Stimulated activated naive CD8-positive, alpha-beta T cell treated with anti-CD3 and anti-CD28 coated beads, Interleukin-15, Interleukin-2, amounts not matched to agents 100 ng/mL and 50 ng/mL, for 24 hours (primary cell): ENCODE measurements at regions not wholly inside any gene's neighbourhood (a gene's known extent, or its start where the extent isn't known, plus 50 kb on each side); places are given as distances from the start of the nearest gene placed in this dataset.
A peak's percentile ranks its signal among the peaks of the same experiment; 100 is the strongest.

Experiments used
- H3K27ac Mint-ChIP-seq: one replicate; pipeline ENCODE4 v1.8.0; 2021; ENCODE audit warnings: mild to moderate bottlenecking, mixed read lengths
- H3K27me3 Mint-ChIP-seq: one replicate; pipeline ENCODE4 v1.8.0; 2021; ENCODE audit warnings: mixed read lengths
- H3K36me3 Mint-ChIP-seq: one replicate; pipeline ENCODE4 v1.8.0; 2021; ENCODE audit warnings: low read depth, mixed read lengths
- H3K4me1 Mint-ChIP-seq: one replicate; pipeline ENCODE4 v1.8.0; 2021; ENCODE audit warnings: low read depth, mixed read lengths
- H3K4me3 Mint-ChIP-seq: one replicate; pipeline ENCODE4 v1.8.0; 2021; ENCODE audit warnings: mild to moderate bottlenecking, mixed read lengths
- H3K9me3 Mint-ChIP-seq: one replicate; pipeline ENCODE4 v1.8.0; 2021; ENCODE audit warnings: mixed read lengths

DNA sequence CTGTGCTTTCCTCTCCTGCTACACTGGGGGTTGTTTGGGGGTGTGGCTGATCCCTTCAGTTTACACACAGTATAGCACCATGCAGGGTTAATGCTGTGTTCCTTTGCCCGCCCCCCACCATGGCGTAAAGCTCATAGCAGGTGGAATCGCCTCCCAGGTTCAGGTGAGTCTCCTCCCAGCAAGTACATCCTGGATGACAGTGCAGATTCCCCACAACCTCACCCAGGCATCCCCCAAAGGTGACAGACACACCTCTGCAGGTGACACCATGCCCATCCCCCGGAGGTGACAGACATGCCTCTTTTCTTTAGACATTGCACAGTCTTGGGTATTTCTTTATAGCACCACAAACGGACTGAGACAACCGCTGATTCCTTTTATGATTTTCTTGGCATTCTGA lies 343.7 kb downstream of the BRD1 start:
- no peaks in the 10 kb centered on the region for H3K9me3 Mint-ChIP-seq

DNA sequence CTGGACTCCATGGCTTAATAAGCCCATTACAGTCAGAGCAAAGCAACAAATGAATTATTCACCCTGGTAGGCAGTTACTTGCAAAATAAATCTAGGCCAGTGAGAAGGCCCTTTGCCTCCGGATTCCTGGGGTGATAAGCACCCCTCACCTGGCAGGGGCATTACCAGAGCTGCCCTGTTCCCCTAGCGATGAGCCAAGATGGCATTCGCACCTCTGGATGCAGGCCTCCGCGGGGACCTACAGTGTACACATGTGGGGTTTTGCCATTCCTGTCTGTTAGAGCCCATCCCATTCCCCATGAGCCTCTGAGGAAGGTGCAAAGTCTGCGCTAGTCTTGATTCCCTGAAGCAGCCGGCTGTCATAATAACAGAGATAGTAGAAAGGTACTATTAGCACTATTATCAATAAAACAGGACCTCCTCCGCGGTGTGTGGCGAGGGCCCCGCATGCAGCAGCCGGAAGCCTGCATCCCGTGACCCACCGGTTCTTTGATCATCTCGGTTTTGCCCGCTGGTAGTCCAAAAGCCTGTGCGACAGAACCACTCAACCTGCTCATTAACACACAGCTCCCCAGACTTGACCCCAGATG lies 344.3 kb downstream of the BRD1 start:
- Mint-ChIP-seq H3K4me1 (no peaks in the 10 kb centered on the region), H3K27me3 (peaks cover 14% of the 10 kb centered on the region), H3K4me3 (no peak overlapping the region), H3K36me3 (no peaks in the 10 kb centered on the region), H3K27ac (no peak overlapping the region), H3K9me3 (no peaks in the 10 kb centered on the region)

More for the DNA sequence above, 343.7 kb downstream of the BRD1 start:
- Mint-ChIP-seq H3K27me3 (peaks cover 14% of the 10 kb centered on the region), H3K36me3 (no peaks in the 10 kb centered on the region), H3K27ac (no peak overlapping the region), H3K4me3 (no peak overlapping the region), H3K4me1 (no peaks in the 10 kb centered on the region)

DNA sequence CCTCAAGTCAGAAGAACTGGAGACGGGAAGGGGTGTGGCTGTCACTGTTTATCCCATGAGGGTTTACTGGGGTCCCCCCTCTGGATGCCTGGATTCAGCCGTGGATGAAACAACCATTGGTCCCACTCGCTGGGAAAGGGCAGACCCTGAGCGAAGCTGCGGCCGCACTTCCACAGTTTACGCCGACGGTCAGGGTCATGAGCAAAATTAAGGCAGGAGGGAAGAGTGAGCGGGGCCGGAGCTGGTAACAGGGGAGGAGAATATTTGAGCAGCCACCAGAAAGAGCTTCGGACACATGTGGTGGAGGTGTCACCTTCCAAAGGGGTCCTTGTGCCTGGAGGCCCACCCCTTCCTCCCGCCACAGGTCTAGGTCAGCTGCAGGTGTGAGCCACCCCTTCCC lies 344.9 kb downstream of the BRD1 start:
- H3K4me3 Mint-ChIP-seq, result no peak overlapping the region

DNA sequence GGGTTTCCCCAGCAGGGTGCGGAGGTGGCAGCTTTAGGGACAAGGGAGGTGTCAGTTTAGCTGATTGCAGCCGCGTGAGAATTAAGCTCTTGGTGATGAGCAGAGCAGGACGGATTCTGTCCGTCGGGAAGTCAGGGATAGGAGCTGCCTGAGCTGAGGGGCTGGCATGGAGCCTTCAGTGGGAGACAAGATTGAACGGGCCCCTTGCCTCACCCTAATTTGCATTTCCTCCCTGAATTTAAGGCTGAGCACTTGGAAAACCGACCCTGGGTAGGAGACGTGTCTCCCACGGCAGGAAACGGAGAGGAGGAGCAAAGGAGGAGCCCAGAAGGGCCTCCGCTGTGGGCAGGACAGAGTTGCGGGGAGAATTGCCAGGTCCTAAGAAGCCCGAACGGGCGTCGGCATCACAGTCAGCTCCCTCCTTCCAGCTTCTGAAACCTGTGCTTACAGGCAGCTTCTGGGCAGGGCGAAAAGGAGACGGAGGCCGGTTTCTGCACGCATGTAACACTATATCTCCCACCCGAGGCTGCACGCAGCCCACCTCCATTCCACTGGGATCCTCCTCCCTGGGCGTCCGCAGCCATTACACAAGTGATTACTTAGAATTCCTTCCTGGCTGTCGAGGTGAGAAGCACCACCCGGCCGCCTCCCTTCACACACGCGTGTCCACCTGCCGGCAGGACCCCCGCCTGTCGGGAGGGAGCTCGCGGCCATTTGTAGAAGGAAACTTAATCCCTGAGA lies 345.8 kb downstream of the BRD1 start:
- peaks cover 14% of the 10 kb centered on the region for H3K27me3 Mint-ChIP-seq
- H3K9me3 Mint-ChIP-seq, result peaks cover 3% of the 10 kb centered on the region
- H3K36me3 Mint-ChIP-seq, result no peaks in the 10 kb centered on the region
- H3K4me1 Mint-ChIP-seq, result no peaks in the 10 kb centered on the region
- no peak overlapping the region for H3K4me3 Mint-ChIP-seq
- no peak overlapping the region for H3K27ac Mint-ChIP-seq

More for the DNA sequence above, 344.9 kb downstream of the BRD1 start:
- H3K4me1 Mint-ChIP-seq, result no peaks in the 10 kb centered on the region
- H3K27ac Mint-ChIP-seq, result no peak overlapping the region
- no peaks in the 10 kb centered on the region for H3K36me3 Mint-ChIP-seq
- no peaks in the 10 kb centered on the region for H3K9me3 Mint-ChIP-seq
- peaks cover 14% of the 10 kb centered on the region for H3K27me3 Mint-ChIP-seq

DNA sequence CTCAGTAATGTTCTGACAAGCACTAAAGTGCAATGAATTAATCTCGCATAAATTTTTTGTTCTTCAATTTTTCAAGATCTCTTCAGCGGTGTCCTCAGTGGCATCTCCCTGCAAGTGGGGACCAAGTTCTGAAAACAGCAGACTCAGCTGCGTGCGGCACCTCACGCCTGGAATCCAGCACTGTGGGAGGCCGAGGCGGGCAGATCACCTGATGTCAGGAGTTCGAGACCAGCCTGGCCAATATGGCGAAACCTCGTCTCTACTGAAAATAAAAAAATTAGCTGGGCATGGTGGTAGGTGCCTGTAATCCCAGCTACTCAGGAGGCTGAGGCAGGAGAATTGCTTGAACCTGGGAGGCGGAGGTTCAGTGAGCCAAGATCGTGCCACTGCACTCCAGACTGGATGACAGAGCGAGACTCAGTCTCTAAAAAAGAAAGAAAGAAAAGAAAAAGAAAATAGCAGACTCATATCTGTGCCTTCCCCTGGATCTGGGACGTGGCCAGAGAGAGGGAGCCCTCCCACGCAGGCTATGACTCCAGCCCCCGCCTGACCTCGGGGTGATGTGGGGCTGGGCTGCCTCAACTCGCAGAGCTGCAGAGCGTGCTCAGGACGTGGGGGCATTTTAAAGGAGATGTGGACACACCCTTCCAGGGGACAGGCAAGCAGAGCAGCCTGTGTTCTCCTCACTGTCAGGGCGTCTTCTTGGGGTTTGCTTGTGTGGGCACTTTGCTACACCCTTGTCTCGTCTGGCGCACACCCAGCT lies 346.6 kb downstream of the BRD1 start:
- no peak overlapping the region for H3K27ac Mint-ChIP-seq
- H3K4me3 Mint-ChIP-seq, result no peak overlapping the region
- H3K36me3 Mint-ChIP-seq, result no peaks in the 10 kb centered on the region
- no peaks in the 10 kb centered on the region for H3K4me1 Mint-ChIP-seq
- H3K27me3 Mint-ChIP-seq, result peaks cover 14% of the 10 kb centered on the region
- H3K9me3 Mint-ChIP-seq, result peaks cover 11% of the 10 kb centered on the region

DNA sequence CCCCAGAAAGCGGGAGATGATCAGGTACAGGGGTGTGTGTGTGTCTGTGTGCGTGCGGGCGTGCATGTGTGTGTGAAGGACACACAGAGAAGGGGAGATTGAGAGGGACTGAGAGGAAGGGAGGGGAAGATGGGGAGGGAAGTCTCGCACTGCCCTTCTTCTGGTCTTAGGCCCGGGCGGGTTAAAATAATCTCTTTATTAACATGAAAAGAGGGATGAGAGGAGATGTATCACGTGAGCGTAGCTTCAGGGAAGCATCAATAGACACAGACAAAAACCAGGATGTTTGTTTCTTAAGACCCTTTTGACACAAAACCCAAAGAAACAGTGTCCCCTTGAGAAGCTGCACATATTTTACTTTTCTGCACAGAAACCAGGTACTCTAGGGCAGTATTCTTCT lies 347.3 kb downstream of the BRD1 start:
- Mint-ChIP-seq H3K36me3 (no peaks in the 10 kb centered on the region), H3K9me3 (peaks cover 11% of the 10 kb centered on the region), H3K4me3 (no peak overlapping the region), H3K27me3 (peaks cover 14% of the 10 kb centered on the region), H3K27ac (no peak overlapping the region), H3K4me1 (no peaks in the 10 kb centered on the region)

DNA sequence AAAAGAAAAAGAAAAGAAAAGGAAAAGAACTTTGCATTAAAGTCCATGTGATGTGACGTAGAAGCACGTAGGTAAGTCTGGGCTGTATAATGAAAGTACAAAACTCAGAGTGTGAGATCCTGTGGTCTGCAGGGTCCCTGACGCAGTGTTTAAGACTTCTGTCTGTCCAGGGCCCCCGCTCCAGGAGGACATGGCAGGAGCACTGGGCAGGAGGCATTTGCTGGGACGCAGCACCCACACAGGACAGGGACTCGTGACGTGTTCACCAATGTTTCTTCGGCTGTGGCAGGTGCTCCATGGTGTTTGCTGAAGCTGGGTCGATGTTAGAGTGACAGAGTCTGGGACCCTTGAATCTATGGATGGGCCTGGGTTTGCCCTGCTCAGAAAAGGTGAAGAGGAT lies 348.1 kb downstream of the BRD1 start:
- Mint-ChIP-seq H3K36me3 (no peaks in the 10 kb centered on the region), H3K27ac (no peak overlapping the region), H3K4me1 (no peaks in the 10 kb centered on the region), H3K9me3 (peaks cover 11% of the 10 kb centered on the region), H3K27me3 (peaks cover 14% of the 10 kb centered on the region), H3K4me3 (no peak overlapping the region)

DNA sequence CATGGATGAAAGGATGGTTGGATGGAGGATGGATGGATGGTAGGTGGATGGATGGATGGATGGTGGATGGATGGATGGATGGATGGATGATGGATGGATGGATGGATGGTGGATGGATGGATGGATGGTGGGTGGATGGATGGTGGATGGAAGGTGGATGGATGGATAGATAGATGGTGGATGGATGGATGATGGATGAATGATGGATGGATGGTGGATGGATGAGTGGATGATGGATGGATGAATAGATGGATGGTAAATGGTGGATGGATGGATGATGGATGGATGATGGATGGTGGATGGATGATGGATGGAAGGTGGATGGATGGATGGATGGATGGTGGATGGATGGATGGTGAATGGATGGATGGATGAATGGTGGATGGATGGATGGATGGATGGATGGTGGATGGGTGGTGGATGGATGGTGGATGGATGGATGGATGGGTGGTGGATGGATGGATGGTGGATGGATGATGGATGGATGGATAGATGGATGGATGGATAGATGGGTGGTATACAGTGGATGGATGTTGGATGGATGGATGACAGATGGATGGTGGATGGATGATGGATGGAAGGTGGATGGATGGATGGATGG lies 350.8 kb downstream of the BRD1 start:
- no peak overlapping the region for H3K27ac Mint-ChIP-seq
- no peak overlapping the region for H3K4me3 Mint-ChIP-seq
- peaks cover 11% of the 10 kb centered on the region for H3K9me3 Mint-ChIP-seq
- H3K36me3 Mint-ChIP-seq, result no peaks in the 10 kb centered on the region
- peaks cover 14% of the 10 kb centered on the region for H3K27me3 Mint-ChIP-seq
- H3K4me1 Mint-ChIP-seq, result no peaks in the 10 kb centered on the region

DNA sequence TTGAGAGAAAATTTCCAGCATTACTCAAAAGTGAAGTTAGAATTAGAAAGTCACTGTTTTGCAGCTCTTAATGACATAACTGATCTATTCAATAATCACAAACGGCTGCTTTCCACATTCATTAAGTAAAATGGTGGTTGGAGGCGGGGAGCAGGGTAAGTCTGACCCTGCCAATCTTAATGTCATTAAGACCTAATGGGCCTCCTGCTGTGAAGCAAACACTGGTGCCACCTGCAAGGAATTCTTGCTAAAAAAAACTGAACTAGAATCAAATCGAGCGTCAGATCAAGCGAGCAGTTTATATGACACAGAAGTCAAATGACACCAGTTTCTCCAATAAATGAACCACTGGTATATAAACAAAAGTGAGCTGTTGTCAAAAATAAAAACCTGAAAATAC lies 351.5 kb downstream of the BRD1 start:
- Mint-ChIP-seq H3K9me3 (peaks cover 11% of the 10 kb centered on the region), H3K36me3 (no peaks in the 10 kb centered on the region), H3K4me3 (no peak overlapping the region), H3K27ac (no peak overlapping the region), H3K27me3 (peaks cover 9% of the 10 kb centered on the region), H3K4me1 (no peaks in the 10 kb centered on the region)

DNA sequence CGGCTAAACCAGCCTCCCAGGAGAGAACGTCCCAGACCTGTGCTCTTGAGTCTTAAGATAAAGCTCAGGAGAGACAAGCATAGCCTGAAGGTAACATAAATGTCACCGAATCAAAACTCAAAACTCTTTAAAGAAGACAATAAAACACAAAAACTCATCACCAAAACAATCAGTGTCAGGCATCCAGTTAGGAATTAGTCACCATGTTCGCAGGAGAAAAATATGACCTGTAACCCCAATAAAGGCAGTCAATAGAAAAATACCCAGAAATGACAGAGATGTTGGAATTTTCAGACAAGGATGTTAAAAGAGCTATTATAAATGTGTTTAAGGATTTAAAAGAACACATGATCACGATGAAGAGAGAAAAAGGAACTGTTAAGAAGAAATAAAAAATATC lies 352.4 kb downstream of the BRD1 start:
- H3K27ac Mint-ChIP-seq, result no peak overlapping the region
- H3K9me3 Mint-ChIP-seq, result peaks cover 11% of the 10 kb centered on the region
- no peak overlapping the region for H3K4me3 Mint-ChIP-seq
- no peaks in the 10 kb centered on the region for H3K36me3 Mint-ChIP-seq
- H3K27me3 Mint-ChIP-seq, result peaks cover 5% of the 10 kb centered on the region
- no peaks in the 10 kb centered on the region for H3K4me1 Mint-ChIP-seq

DNA sequence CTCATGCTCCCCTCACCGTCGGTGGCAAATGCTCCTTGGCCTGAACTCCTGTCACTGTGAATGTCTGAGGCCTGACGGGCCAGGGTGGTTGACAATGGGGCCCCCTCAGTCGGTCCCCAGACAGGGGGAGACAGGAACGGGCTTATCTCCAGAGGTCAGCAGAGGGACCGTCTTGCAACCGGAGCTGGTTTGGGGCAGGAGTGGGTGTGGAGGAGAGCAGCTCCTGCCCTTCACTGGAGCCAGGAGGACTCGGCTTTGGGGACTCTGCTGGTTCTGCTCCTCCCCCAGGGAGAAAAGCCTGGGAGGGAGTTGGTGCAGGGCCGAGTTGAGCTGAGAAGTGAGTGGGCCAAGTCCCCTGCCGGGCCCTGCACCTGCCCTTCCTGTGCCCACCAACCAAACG lies 354.4 kb downstream of the BRD1 start:
- Mint-ChIP-seq H3K27me3 (peaks cover 5% of the 10 kb centered on the region), H3K36me3 (no peaks in the 10 kb centered on the region), H3K4me3 (no peak overlapping the region), H3K9me3 (peaks cover 11% of the 10 kb centered on the region), H3K4me1 (no peaks in the 10 kb centered on the region), H3K27ac (peak overlapping the region; percentile 54)

DNA sequence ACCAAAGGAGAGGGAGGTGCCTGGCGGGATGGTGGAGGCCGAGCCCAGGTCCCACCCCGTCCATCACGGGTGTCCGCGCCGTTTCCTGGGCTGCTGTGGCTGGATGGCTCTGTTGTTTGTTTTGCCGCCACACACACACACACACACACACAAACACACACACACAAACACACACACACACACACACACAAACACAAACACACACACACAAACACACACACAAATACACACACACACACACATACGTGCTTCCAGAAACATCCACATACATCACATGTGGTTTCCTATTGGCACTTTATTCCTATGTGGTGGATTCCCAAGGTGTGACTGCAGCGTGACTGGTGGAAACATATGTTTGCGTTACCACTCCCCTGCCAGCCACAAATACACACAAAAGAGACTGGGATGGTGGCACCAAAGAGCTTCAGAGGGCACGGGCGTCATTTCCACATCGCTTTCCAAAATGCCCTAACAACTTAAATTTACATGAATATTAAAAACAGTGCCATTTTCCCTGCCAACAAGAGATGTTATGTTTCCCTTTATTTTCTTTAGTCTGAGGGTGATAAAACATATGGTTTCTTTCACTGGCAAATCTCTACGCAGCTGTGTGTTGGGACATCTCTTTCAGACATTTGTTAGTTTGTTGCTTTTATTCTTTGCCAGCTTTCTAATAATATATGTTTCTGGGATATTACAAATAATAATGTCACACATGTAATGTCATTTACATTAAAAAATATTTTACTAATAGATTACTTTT lies 356.8 kb downstream of the BRD1 start:
- H3K36me3 Mint-ChIP-seq, result no peaks in the 10 kb centered on the region
- H3K9me3 Mint-ChIP-seq, result no peaks in the 10 kb centered on the region
- no peak overlapping the region for H3K27ac Mint-ChIP-seq
- no peaks in the 10 kb centered on the region for H3K4me1 Mint-ChIP-seq
- H3K4me3 Mint-ChIP-seq, result no peak overlapping the region
- peaks cover 5% of the 10 kb centered on the region for H3K27me3 Mint-ChIP-seq

DNA sequence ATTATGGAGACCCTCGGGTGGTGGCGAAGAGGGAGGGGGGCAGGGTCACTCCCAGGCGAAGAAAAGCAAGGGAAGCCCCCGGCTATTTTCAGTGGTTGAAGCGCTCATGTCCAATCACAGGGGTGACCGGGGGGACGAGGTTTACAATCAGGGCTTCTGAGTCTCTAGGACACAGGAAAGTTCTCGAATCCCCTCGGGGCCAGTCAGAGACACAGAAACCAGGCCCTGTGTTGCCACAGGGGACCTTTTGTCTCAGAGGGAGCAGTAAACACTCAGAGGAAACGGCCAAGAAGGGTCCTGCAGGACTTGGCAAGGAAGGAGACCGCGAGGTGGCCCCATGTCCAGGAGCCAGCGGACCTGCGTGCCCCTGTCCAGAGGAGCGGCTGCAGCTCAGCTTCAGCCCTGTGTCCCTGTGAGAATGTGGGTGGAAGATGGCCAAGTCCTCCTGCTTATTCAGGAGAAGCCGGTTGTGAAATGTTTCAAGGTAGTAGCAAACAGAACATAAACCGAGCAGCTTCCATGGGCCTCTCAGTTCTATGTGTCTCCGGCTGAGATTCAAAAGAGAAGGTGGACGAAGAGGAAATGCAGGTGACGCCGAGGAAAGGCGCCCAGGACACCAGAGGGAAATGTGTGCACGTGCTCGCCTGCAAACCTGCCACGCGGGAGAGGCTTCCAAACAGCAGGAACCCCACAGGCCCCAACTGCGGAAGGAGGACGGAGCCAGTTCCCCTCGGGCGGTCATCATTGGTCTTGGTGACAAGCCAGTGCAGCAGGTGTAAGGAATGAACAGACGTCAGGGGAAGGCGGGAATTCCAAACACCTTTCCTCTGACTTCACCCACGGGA lies 357.6 kb downstream of the BRD1 start:
- H3K4me3 Mint-ChIP-seq, result no peak overlapping the region
- H3K4me1 Mint-ChIP-seq, result no peaks in the 10 kb centered on the region
- H3K9me3 Mint-ChIP-seq, result no peaks in the 10 kb centered on the region
- H3K27me3 Mint-ChIP-seq, result peaks cover 5% of the 10 kb centered on the region
- H3K36me3 Mint-ChIP-seq, result no peaks in the 10 kb centered on the region
- H3K27ac Mint-ChIP-seq, result no peak overlapping the region
